ENCODE measurements at regions not wholly inside any gene's neighbourhood (a gene's known extent, or its start where the extent isn't known, plus 50 kb on each side); places are given as distances from the start of the nearest gene placed in this dataset.
"Not testable (repeated sequence)": the region's sequence is repeated elsewhere in the genome, so short reads cannot be mapped to it uniquely, and the experiment has no call there.

- no peak for DNase-seq
Observed at GRCh38 chr6:11450037-11450436, 87.5 kb upstream of the TMEM170B start.

DNA sequence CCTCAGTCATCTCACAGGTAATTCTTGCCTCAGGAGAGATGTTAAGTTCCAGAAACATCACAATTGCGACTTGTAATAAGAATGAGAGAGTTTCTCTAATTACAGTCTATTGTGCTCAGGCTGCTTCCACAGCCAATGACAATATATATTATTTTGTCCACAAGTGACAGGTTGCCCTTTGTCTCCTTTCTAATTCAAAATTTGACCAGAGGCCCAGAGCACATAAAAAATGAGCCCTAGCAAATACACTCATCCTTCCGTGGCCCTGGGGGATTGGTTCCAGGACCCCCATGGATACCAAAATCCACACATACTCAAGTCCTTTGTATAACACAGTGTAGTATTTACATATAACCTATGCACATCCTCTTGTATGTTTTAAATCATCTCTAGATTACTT lies 88.1 kb upstream of the TMEM170B start:
- no peak for DNase-seq

- no peak for DNase-seq
Observed at GRCh38 chr6:11448038-11448437, 89.5 kb upstream of the TMEM170B start.

GRCh38 chr6:11447265-11447664 lies 90.3 kb upstream of the TMEM170B start:
- DNase-seq: no peak

DNA sequence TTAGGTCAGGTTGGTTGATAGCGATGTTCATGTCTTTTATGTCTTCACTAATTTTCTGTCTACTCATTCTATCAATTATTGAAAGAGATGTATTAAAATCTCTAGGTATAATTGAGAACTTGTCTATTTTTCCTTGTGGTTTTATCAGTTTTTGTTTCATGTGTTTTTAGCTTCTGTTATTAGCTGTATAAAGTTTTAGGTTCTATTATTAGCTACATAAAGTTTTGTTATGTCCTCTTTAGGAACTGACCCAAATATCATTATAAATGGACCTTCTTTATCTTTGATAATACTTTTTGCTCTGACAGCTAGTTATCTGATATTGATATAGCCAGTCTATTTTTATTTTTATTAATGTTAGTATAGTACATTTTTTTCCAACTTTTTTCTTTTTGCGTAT lies 92.4 kb upstream of the TMEM170B start:
- DNase-seq: no peak

GRCh38 chr6:11443125-11443524 lies 94.4 kb upstream of the TMEM170B start:
- not testable (repeated sequence) for DNase-seq

DNA sequence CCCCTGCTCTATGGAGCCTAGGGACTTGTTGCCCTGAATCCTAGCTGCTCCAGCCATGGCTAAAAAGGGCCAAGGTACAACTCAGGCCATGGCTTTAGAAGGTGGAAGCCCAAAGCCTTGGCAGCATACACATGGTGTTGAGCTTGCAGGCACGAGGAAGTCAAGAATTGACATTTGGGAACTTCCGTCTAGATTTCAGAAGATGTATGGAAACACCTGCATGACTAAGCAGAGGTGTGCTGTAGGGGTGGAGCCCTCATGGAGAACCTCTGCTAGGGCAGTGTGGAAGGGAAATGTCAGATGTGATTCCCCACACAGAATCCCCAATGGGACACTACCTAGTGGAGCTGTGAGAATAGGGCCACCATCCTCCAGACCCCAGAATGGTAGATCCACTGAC lies 95.1 kb upstream of the TMEM170B start:
- DNase-seq: no peak

DNA sequence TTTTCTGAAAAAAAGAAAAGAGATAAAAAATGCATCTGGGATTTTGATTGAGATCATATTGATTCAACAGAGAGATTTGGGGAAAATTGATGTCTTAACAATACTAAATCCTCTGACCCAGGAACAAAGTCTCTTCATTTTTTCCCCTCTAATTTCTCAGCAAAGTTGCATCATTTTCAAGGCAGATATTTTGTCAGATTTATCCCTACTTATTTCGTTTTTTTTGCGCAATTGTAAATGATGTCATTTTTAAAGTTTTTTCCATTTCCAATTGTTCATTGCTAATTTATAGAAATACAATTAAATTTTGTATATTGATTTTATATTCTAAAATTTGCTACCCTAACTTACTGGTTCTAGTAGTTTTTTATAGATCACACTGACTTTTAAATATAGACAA lies 97.7 kb upstream of the TMEM170B start:
- no peak for DNase-seq

DNA sequence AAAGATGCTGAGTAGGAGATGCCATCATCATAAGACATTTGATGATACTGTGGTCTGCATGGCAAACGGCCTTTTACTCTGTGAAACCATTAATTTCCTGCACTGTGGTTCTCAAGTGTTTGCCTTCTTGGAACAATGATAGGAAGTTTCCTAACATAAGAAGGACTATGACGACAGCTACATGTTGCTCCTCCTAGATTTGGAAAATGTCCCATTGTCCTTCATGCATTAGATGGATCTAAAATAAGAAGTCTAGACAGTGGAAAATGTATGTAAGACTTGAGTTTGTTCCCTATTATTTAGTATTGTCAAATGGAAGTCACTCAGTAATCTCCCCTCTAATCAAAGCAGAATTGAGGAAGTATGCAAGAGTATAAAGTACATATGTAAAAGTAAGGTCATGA lies 98.5 kb upstream of the TMEM170B start:
- no peak for DNase-seq

DNA sequence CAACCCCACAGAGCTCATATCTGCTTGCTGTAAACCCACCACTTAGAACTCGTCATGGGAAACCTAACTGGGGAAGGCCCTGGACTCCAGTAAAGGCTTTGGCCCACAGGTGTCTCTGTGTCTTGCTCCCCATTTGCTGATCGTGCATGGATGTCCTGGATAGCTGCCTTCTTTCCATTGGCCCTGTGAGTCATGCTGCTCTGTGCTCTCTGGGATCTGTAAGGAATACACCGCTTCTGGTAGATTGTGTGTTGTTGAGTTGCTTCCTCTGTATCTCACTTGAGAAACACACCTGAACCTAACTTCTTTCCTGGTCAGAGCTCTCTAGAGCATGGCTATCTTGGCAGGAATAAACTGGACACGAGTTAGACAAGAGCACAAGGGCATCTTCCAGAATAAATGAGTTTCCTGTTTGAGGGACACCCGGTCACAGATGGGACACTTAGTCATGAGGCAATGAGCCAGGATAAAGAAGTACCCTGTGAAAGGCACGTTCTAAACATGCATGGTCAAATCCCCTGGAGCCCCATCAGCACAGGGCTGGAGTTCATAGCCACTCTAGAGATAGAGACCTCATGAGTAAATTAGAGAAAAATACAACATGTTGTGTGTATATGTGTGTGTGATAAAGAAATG lies 99.6 kb upstream of the TMEM170B start:
- DNase-seq: no peak

GRCh38 chr6:11436508-11437096 lies 100.9 kb upstream of the TMEM170B start:
- DNase-seq: no peak

- DNase-seq: no peak
Observed at GRCh38 chr6:11434565-11435326, 102.8 kb upstream of the TMEM170B start.

- DNase-seq: no peak
Observed at GRCh38 chr6:11433860-11434259, 103.7 kb upstream of the TMEM170B start.

- no peak for DNase-seq
Observed at GRCh38 chr6:11432713-11433450, 104.7 kb upstream of the TMEM170B start.

GRCh38 chr6:11432091-11432490 lies 105.5 kb upstream of the TMEM170B start:
- DNase-seq: no peak

- no peak for DNase-seq
Observed at GRCh38 chr6:11431455-11431937, 106.1 kb upstream of the TMEM170B start.

DNA sequence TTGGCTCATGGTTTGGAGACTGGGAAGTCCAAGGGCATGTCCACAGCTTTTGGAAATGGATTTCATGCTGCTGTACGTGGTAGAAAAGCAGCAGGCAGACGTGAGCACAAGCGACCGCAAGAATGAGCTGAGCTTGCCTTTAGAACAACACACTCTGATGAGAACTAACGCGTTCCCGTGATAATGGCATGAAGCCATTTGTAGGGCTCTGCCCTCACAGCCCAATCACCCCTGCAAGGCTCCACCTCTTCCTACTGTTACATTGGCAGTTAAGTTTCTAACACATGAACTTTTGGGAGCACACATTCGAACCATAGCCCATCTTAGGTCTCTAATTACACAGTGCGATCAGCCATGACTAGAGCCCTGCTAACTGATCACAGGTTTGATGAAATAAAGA lies 107.5 kb upstream of the TMEM170B start:
- DNase-seq: no peak

DNA sequence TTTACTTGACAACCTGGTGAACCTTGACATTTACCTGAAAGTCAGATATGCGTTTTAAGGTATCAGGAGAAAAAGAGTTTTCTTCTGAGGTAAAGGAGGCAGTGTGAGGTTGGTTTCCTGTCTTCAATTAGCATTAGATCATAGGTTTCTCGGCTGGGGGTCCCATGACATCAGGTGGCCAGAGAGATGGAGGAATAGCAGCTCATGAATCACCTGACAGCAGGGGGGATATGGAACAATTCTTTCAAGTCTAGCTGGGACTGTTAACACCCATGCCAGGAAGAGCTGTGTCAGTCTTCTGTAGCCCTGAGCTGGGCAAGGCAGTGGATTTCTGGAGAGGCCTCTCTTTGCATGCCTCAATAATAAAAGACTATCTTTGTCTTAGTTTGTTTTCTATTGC lies 108.0 kb upstream of the TMEM170B start:
- no peak for DNase-seq

DNA sequence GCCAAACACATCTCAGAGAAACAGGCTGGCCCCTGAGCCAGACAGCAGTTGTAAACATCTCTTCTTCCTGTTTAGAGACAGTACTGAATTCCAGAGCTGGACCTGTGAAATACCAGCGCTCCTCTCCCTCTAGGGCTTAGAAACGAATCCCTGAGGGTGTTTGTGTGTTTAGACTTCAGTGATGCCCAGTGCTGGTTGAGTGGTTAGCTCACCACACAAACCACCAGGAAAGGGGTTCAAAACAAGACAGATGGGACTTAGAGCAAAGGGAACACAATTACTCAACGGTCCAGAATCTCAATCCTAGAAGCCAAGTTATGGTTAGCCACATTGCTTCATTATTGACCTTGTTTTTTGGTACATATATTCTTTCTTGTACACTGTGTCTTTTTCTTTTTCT lies 108.7 kb upstream of the TMEM170B start:
- DNase-seq: no peak

DNA sequence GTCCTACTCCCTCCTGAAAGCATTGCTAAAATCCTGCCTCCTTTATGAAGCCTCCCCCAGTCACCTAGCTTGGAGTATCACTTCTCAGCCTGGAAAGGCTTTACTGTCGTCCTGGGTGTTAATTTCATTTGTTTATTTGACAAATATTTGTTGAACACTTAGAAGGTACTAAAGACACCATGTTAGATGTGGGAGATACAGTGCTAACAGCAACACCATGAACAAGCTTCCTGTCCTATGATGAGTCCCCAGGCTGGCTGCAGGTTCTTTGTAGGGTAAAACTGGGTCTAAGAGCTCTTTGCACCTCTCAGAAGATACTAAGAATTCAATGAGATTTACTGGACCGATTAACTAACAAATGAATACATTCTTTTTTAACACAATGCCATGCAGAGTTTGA lies 109.2 kb upstream of the TMEM170B start:
- DNase-seq: no peak

GRCh38 chr6:11427723-11428245 lies 109.8 kb upstream of the TMEM170B start:
- no peak for DNase-seq

GRCh38 chr6:11427091-11427722 lies 110.3 kb upstream of the TMEM170B start:
- DNase-seq: no peak

- no peak for DNase-seq
Observed at GRCh38 chr6:11426571-11426970, 111.0 kb upstream of the TMEM170B start.
